ENCODE measurements at regions not wholly inside any gene's neighbourhood (a gene's known extent, or its start where the extent isn't known, plus 50 kb on each side); places are given as distances from the start of the nearest gene placed in this dataset.

DNA sequence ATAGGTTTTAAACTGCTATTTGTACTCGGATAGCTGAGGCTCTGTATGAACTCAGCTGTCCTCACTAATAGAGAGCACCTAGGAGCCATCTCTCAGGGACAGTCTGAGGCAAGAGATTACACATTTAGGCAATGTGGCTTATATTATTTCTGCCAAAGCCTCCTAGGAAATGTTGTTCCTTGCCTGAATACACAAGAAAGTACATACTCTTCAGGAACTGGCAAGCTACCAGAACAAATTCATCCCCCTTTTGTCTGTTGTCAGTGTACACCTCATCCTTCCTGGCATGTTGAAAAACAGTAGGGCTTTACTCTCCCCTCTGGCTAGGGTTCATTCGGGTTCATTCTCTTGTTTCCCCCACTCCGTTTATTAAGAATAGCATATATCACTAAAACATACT is 615.9 kb upstream of the FAT3 start:
- Histone ChIP-seq H3K4me3 (no peak overlapping the region), H3K4me1 (ENCODE audit: insufficient read depth) (no peaks in the 10 kb centered on the region), H3K36me3 (replicated peaks; ENCODE audit: insufficient read depth, low read depth) (no peaks in the 10 kb centered on the region), H3K27ac (no peak overlapping the region), H3K9me3 (ENCODE audit: low read depth) (no peaks in the 10 kb centered on the region), H3K4me2 (no peak overlapping the region), H4K20me1 (ENCODE audit: insufficient read depth, poor library complexity, severe bottlenecking) (no peaks in the 10 kb centered on the region), H3K9me2 (replicated peaks; ENCODE audit: insufficient read depth) (no peaks in the 10 kb centered on the region), H3K27me3 (no peaks in the 10 kb centered on the region), H2AFZ (no peak overlapping the region), H3K79me2 (no peaks in the 10 kb centered on the region)
- TF ChIP-seq, protein P1, sequence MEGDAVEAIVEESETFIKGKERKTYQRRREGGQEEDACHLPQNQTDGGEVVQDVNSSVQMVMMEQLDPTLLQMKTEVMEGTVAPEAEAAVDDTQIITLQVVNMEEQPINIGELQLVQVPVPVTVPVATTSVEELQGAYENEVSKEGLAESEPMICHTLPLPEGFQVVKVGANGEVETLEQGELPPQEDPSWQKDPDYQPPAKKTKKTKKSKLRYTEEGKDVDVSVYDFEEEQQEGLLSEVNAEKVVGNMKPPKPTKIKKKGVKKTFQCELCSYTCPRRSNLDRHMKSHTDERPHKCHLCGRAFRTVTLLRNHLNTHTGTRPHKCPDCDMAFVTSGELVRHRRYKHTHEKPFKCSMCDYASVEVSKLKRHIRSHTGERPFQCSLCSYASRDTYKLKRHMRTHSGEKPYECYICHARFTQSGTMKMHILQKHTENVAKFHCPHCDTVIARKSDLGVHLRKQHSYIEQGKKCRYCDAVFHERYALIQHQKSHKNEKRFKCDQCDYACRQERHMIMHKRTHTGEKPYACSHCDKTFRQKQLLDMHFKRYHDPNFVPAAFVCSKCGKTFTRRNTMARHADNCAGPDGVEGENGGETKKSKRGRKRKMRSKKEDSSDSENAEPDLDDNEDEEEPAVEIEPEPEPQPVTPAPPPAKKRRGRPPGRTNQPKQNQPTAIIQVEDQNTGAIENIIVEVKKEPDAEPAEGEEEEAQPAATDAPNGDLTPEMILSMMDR (IDR thresholded peaks at IDR 0.05; ENCODE audit: poor library complexity), result no peak
- TF ChIP-seq EZH2phosphoT487 (IDR thresholded peaks at IDR 0.05; ENCODE audit: low read depth, severe bottlenecking, unreplicated experiment) (no peak), EZH2 (IDR thresholded peaks at IDR 0.05; ENCODE audit: borderline replicate concordance) (no peak)
- 73% methylated on average over 2 of the region's 3 CpGs for WGBS (ENCODE audit: low lambda C conversion rate, missing lambda C conversion rate)
- no peak for DNase-seq (ENCODE audit: low spot score)

DNA sequence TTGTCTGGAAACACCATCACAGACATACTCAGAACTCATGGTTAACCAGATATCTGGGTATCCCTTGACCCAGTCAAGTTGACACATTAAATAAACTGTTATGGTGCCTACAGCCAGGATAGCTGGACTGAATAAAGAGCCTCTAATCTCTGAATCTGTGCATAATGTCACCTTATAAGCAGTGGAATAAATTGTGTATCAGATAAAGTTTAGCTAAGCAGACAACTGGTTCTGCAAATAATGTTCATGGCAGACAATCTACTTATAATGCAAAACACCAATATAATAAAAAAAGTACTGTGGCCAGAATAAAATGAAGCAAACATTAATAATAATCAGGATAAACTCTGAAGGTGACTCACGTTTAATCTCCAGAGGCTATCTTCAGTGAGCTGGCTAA is 628.5 kb upstream of the FAT3 start:
- Histone ChIP-seq H3K4me1 (ENCODE audit: insufficient read depth) (no peaks in the 10 kb centered on the region), H3K4me3 (no peak overlapping the region), H3K4me2 (no peak overlapping the region), H2AFZ (no peak overlapping the region), H3K27ac (no peak overlapping the region), H3K27me3 (no peaks in the 10 kb centered on the region), H3K9me3 (ENCODE audit: low read depth) (no peaks in the 10 kb centered on the region), H3K79me2 (no peaks in the 10 kb centered on the region), H3K9me2 (replicated peaks; ENCODE audit: insufficient read depth) (no peaks in the 10 kb centered on the region), H4K20me1 (ENCODE audit: insufficient read depth, poor library complexity, severe bottlenecking) (no peaks in the 10 kb centered on the region), H3K36me3 (replicated peaks; ENCODE audit: insufficient read depth, low read depth) (no peaks in the 10 kb centered on the region)
- TF ChIP-seq EZH2 (IDR thresholded peaks at IDR 0.05; ENCODE audit: borderline replicate concordance) (no peak), EZH2phosphoT487 (IDR thresholded peaks at IDR 0.05; ENCODE audit: low read depth, severe bottlenecking, unreplicated experiment) (no peak)
- TF ChIP-seq, protein P1 (IDR thresholded peaks at IDR 0.05; ENCODE audit: poor library complexity), result no peak
- 93% methylated on average over 1 of the region's 1 CpG for WGBS (ENCODE audit: low lambda C conversion rate, missing lambda C conversion rate)
- DNase-seq (ENCODE audit: low spot score), result no peak

DNA sequence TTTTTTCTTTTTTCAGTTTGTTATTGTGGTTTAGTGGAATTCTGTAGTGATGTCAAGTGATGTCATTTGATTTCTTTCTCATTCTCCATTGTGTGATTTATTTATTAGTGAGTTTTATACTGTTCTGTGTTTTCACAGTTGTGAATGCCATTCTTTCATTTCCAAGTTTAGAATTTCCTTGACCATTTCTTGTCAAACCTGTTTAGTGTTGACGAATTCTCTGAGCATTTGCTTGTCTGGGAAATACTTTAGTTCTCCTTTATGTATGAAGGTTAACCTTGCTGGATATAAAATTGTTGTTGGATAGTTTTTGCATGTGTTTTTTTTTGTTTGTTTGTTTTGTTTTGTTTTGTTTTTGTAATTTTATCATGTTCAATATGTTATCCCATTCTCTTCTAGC is 633.6 kb upstream of the FAT3 start:
- Histone ChIP-seq H3K4me2 (no peak overlapping the region), H3K4me3 (no peak overlapping the region), H3K79me2 (no peaks in the 10 kb centered on the region), H3K27ac (no peak overlapping the region), H3K27me3 (no peaks in the 10 kb centered on the region), H3K36me3 (replicated peaks; ENCODE audit: insufficient read depth, low read depth) (no peaks in the 10 kb centered on the region), H3K9me2 (replicated peaks; ENCODE audit: insufficient read depth) (no peaks in the 10 kb centered on the region), H3K9me3 (ENCODE audit: low read depth) (no peaks in the 10 kb centered on the region), H4K20me1 (ENCODE audit: insufficient read depth, poor library complexity, severe bottlenecking) (no peaks in the 10 kb centered on the region), H3K4me1 (ENCODE audit: insufficient read depth) (peaks cover under 1% of the 10 kb centered on the region), H2AFZ (no peak overlapping the region)
- TF ChIP-seq EZH2 (IDR thresholded peaks at IDR 0.05; ENCODE audit: borderline replicate concordance) (no peak), EZH2phosphoT487 (IDR thresholded peaks at IDR 0.05; ENCODE audit: low read depth, severe bottlenecking, unreplicated experiment) (no peak)
- TF ChIP-seq, protein P1 (IDR thresholded peaks at IDR 0.05; ENCODE audit: poor library complexity), result no peak
- no peak for DNase-seq (ENCODE audit: low spot score)
- 91% methylated on average over 1 of the region's 1 CpG for WGBS (ENCODE audit: low lambda C conversion rate, missing lambda C conversion rate)

DNA sequence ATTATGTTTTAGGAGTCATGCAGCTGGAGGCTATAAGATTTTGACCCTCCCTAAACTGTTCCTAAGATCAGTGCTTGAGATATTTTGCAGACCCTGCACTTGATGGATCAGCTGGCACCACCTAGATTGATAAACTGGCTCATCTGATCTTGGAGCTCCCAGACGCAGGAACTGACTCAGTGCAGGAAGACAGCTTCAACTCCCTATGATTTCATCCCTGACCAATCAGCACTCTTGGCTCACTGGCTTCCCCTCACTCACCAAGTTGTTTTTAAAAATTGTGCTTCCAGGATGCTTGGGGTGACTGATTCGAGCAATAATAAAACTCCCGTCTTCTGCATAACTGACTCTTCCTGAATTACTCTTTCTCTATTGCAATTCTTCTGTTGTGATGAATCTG is 637.5 kb upstream of the FAT3 start:
- Histone ChIP-seq H3K79me2 (no peaks in the 10 kb centered on the region), H2AFZ (no peak overlapping the region), H3K36me3 (replicated peaks; ENCODE audit: insufficient read depth, low read depth) (no peaks in the 10 kb centered on the region), H4K20me1 (ENCODE audit: insufficient read depth, poor library complexity, severe bottlenecking) (no peaks in the 10 kb centered on the region), H3K4me2 (no peak overlapping the region), H3K27me3 (no peaks in the 10 kb centered on the region), H3K9me3 (ENCODE audit: low read depth) (no peaks in the 10 kb centered on the region), H3K9me2 (replicated peaks; ENCODE audit: insufficient read depth) (no peaks in the 10 kb centered on the region), H3K4me3 (no peak overlapping the region), H3K27ac (no peak overlapping the region), H3K4me1 (ENCODE audit: insufficient read depth) (peaks cover 4% of the 10 kb centered on the region)
- no peak for DNase-seq (ENCODE audit: low spot score)
- TF ChIP-seq, protein P1 (IDR thresholded peaks at IDR 0.05; ENCODE audit: poor library complexity), result no peak
- TF ChIP-seq EZH2 (IDR thresholded peaks at IDR 0.05; ENCODE audit: borderline replicate concordance) (no peak), EZH2phosphoT487 (IDR thresholded peaks at IDR 0.05; ENCODE audit: low read depth, severe bottlenecking, unreplicated experiment) (no peak)
- 70% methylated on average over 3 of the region's 3 CpGs for WGBS (ENCODE audit: low lambda C conversion rate, missing lambda C conversion rate)

Measured in hepatocyte (in vitro differentiated cells).